NCI-H2081 treated with DMSO at 0.1 percent for 48 hours (cell line): ENCODE measurements at regions not wholly inside any gene's neighbourhood (a gene's known extent, or its start where the extent isn't known, plus 50 kb on each side); places are given as distances from the start of the nearest gene placed in this dataset.
A peak's percentile ranks its signal among the peaks of the same experiment; 100 is the strongest.

Experiments
- DNase-seq: peaks from one replicate; lab custom pipeline; 2025; lab: John Stamatoyannopoulos, UW

- no peak for DNase-seq
Observed at GRCh38 chr15:31824024-31824423, 206.3 kb upstream of the CHRNA7 start.

- DNase-seq: no peak
Observed at GRCh38 chr15:31828594-31828993, 201.7 kb upstream of the CHRNA7 start.

- no peak for DNase-seq
Observed at GRCh38 chr15:31830591-31830990, 199.7 kb upstream of the CHRNA7 start.

- DNase-seq: no peak
Observed at GRCh38 chr15:31831596-31831995, 198.7 kb upstream of the CHRNA7 start.

- DNase-seq: no peak
Observed at GRCh38 chr15:31834654-31835053, 195.7 kb upstream of the CHRNA7 start.

- DNase-seq: no peak
Observed at GRCh38 chr15:31839388-31839787, 190.9 kb upstream of the CHRNA7 start.

- no peak for DNase-seq
Observed at GRCh38 chr15:31840849-31841476, 189.4 kb upstream of the CHRNA7 start.

- no peak for DNase-seq
Observed at GRCh38 chr15:31842532-31843195, 187.7 kb upstream of the CHRNA7 start.

- no peak for DNase-seq
Observed at GRCh38 chr15:31843426-31844055, 186.8 kb upstream of the CHRNA7 start.

GRCh38 chr15:31845791-31846190, 184.5 kb upstream of the CHRNA7 start:
- DNase-seq: no peak

GRCh38 chr15:31847961-31848360, 182.4 kb upstream of the CHRNA7 start:
- DNase-seq: no peak

- DNase-seq: no peak
Observed at GRCh38 chr15:31848621-31849020, 181.7 kb upstream of the CHRNA7 start.

- DNase-seq: no peak
Observed at GRCh38 chr15:31852933-31853799, 177.1 kb upstream of the CHRNA7 start.

GRCh38 chr15:31856581-31856980, 173.7 kb upstream of the CHRNA7 start:
- DNase-seq: no peak

GRCh38 chr15:31857194-31857593, 173.1 kb upstream of the CHRNA7 start:
- DNase-seq: no peak

- DNase-seq: no peak
Observed at GRCh38 chr15:31858026-31858425, 172.3 kb upstream of the CHRNA7 start.

- DNase-seq: no peak
Observed at GRCh38 chr15:31866248-31866647, 164.1 kb upstream of the CHRNA7 start.

- DNase-seq: peak; percentile 26
Observed at GRCh38 chr15:31867536-31868442, 162.5 kb upstream of the CHRNA7 start.

GRCh38 chr15:31869686-31870307, 160.5 kb upstream of the CHRNA7 start:
- no peak for DNase-seq

GRCh38 chr15:31870328-31871165, 159.8 kb upstream of the CHRNA7 start, which contains the start of gene OTUD7A:
OTUD7A (minus strand) TSS chr15:31870673.
- peak; percentile 38 for DNase-seq
